GM21447 (cell line): ENCODE measurements at regions not wholly inside any gene's neighbourhood (a gene's known extent, or its start where the extent isn't known, plus 50 kb on each side); places are given as distances from the start of the nearest gene placed in this dataset.

ENCODE experiments used
- ATAC-seq: cut with Tn5 transposase; IDR thresholded peaks from one replicate; pipeline ENCODE4 v1.9.1; 2021; ENCODE audit not compliant: unreplicated experiment

DNA sequence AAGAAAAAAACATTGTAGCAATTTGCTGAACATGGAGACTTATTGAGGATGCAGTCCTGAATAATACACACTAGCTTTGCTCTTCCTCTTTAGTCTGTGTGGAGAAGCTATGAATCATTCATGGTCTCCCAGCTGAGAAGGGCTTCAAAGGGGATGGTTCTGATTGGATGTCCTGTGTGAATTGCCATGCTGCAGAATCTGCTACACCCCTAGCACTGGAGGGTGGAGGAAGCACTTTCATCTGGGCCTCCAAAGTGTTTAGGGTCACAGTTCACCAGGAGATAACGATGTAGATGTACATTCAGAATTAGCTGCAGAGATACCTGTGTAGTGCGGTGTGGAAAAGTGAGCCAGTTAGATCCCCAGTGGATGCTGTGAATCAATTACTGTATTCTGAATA, 321.1 kb upstream of the EDNRB start:
- ATAC-seq = no peak

- no peak for ATAC-seq
Measured at GRCh38 chr13:78238911-78239310, 320.3 kb upstream of the EDNRB start.

GRCh38 chr13:78228940-78229339, 310.3 kb upstream of the EDNRB start:
- ATAC-seq = no peak

DNA sequence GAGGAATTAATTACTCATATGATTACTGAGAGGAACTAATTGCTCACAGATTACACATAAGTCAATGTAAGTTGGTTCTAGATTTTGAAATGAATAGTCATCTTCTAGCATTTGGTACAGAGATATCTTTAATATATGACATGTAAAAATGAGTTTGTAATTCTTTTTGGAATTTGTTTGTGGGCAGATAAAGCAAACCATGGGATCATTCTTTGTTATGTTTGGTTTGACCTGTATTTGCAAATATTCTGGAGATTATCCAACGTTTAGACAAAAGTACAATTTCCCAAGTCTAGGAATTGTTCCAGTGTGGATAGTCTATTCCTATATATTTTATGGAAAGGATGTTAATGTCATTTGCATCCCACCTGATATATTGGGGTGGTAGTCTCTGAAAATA, 309.6 kb upstream of the EDNRB start:
- ATAC-seq = no peak

GRCh38 chr13:78227709-78228108, 309.1 kb upstream of the EDNRB start:
- ATAC-seq = no peak

DNA sequence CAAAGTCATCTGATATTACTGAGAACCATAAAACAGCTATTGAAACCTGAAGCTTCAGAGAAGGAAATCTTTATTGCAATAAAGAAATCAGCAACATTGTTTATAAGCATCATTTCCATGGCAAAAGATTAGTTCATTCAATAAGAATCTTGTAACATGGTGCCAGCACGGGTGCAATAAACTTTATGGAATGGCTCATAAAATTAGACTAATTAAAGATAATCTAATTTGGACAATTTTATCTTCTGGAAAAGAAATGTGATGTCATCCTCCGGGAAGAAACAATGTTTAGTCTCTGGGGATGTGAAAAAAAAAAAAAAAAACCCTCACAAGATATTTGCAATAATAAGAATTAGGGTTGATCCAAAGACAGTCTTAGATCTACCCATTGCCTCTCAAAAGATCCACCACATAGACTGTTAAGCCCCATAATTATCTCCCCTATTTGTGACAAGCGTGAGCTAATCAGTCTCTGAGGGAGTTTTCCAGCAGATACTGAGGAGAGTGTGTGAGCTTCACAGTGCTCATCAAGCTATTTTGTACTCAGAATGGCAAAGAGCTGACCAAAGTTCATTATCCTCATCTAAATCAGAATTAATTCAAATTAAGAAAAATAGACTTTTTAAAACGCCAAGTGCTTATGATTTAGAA, 297.0 kb upstream of the EDNRB start:
- no peak for ATAC-seq

DNA sequence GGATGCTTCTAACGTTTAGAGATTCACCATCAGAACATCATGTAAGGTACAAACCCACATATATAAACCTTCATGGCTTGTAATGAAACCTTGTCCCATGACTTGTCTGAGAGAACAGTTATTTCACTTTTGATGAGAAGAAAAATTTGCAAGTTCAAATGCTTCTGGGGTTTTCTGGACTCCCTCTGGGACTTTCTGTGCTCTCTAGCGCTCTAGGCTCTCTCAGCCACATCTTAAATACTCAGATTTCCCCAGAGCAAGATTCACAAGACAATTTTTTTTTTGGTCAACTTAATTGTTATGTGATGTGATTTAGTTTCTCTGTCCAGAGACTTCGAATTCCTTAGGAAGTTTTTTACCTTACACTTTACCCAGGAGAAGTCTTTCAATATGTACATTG, 282.8 kb upstream of the EDNRB start:
- ATAC-seq = peak; percentile 54

- ATAC-seq = no peak
Measured at GRCh38 chr13:78198821-78199220, 280.2 kb upstream of the EDNRB start.

- ATAC-seq = no peak
Measured at GRCh38 chr13:78198419-78198818, 279.8 kb upstream of the EDNRB start.

DNA sequence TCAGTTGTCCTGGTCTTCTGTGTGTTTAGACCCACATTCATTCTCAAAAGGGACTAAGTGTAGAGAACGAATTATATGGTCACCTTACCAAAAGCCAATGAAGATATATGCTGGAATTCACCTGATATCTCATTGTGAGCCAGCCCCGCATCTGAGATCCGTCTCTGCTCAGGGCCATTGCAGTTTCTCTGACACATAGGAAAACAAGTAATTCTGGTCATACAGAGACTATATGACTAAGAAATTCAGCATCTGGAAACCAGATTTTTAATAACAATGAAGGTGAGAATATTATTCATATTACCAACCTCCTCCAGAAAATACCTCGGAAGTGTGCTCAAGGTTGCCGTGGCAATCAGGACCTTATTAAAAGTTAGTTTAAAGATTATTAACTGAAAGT, 278.6 kb upstream of the EDNRB start:
- ATAC-seq = no peak

DNA sequence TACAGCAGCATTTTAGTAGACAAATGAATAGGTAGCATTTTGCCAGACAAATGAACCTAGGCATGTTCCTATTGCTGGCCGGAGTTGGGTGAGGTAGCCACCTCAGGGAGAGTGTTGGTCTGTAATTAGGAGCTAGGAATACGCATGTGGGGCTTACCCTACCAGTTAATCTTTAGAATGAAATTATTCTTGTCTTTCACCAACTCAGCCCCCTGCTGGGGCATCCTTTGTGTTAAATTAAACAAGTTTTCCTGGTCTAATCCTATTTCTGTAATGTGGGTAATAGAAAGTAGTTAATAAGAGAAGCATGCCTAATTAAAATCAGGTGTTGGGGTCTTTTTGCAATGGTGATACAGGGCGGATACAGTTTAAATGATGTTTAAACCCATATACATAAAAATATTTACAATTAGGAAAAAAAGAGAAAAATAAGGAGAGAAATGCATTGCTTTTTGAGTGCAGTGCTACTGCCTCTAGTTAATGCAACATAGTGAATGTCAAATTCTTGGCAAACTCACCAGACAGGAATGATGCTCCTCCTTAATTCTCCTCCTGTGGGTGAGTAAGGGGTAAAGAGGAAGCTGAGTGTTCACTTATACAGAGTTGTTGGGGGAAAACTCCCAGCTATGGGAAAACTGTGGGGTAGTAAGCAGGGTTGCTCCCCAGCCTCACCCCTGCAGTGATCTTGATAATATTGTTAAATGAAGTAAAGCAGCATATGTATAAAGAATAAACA, 276.4 kb upstream of the EDNRB start:
- no peak for ATAC-seq

DNA sequence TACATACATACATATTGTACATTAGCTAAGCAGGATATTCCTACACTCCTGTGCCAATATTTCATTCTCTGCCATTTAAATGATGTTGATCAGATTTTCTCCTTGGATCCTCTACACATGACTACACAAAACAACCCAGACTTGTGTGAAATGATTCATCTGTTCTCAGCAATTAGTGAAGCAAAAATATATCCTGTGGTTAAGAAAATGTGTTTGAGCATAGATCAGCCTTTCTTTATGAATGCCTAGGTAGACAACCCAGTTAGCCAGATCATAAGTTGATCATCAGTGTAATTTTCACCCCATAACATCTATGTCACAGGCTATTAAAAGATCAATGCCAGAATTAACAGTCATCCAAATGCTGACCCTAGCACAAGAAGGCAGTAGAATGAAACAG, 275.2 kb upstream of the EDNRB start:
- ATAC-seq = no peak

DNA sequence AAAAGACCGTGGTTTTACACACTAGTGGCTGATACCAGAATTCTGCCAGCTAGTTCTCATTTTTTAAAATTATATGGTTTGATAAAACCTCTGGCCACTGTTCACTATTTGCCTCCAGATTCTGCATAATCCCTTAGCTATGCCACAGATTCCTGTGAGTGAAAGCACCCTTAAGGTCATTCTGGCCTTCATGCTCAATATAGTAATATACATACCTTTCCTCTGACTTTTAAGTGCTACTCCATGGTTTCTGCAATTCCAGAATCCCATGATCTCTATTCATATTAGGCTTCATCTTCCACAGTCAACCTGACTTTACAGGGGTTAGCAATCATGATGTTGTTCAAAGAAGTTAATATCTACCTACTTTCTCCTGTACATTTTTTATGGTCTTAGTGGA, 274.1 kb upstream of the EDNRB start:
- ATAC-seq = no peak

- ATAC-seq = no peak
Measured at GRCh38 chr13:78190296-78190695, 271.7 kb upstream of the EDNRB start.

- no peak for ATAC-seq
Measured at GRCh38 chr13:78187781-78188180, 269.1 kb upstream of the EDNRB start.

- ATAC-seq = no peak
Measured at GRCh38 chr13:78185700-78186099, 267.1 kb upstream of the EDNRB start.

- no peak for ATAC-seq
Measured at GRCh38 chr13:78183732-78184131, 265.1 kb upstream of the EDNRB start.

DNA sequence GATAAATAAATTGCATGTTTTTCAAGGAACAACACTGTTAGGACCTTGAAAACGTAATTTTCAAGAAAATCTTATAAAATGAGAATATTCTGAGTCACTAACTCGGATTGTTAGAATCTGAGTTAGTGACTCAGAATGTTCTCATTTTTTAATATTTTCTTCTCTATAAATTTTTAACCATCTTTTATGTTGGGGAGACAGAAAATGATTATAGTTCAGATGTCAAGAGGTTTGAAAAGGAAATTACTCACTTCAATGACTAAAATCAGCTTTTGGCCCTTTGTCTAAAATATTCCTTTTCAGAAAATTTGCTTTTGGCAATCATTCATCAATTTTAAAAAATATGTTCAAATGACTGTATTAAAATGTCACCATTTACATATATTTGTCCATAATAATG, 264.2 kb upstream of the EDNRB start:
- ATAC-seq = no peak

DNA sequence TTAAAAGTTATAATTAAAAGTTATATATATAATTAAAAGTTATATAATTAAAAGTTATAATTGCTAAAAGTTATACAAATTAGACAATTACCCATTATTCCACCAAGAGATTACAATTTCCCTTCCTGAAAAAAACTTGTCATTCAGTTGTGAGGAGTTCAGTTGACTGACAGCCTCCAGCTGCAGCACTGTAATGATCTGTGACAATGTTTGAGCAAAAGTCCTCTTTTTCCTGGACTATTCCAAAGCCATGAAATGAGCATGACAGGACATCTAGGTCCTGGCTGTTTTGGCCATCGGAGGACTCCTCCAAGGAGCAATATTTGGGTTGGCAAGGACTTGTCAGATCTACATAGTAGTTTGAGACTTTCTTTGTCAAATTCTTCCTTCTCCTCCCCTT, 258.7 kb upstream of the EDNRB start:
- ATAC-seq = no peak

- ATAC-seq = no peak
Measured at GRCh38 chr13:78176880-78177279, 258.2 kb upstream of the EDNRB start.

DNA sequence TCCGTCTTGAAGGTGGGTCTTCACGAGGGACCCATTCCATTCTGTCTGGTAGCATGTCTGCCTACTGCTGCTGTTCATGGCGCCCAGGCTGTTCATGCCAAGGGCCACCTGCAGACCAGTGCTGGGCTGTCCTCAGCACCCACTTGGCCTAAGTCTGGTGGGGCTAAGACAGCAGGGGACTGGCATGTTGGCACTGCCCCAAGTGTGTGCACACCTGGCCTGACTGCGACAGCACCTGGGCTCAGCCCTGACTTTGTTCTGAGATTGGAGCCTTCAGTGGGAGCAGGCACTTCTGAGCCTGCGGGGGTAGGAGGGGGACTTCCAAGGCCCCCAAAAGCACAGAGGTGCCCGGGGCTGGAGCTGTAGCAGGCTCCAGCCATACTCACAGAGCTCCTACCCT, 250.8 kb upstream of the EDNRB start:
- no peak for ATAC-seq

- no peak for ATAC-seq
Measured at GRCh38 chr13:78168981-78169380, 250.3 kb upstream of the EDNRB start.

DNA sequence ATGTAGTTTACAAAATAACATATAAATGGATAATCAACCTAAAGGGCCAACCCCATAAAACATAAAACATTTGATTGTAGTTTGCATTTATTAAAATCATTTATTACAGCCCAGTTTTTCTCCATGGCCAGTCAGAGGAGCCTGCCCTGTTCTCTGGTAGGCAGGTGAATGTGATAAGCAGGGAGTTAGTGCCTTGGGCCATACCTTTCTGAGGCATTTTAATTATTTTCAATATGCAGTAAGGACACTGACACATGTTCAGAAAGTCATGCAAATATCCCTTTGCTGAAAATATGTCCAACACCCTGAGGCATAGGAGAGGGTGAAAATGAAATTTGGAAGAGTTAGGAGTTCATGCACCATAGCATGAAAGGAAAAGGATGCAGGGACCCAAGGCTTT, 242.6 kb upstream of the EDNRB start:
- no peak for ATAC-seq
